ENCODE measurements at regions not wholly inside any gene's neighbourhood (a gene's known extent, or its start where the extent isn't known, plus 50 kb on each side); places are given as distances from the start of the nearest gene placed in this dataset.

DNA sequence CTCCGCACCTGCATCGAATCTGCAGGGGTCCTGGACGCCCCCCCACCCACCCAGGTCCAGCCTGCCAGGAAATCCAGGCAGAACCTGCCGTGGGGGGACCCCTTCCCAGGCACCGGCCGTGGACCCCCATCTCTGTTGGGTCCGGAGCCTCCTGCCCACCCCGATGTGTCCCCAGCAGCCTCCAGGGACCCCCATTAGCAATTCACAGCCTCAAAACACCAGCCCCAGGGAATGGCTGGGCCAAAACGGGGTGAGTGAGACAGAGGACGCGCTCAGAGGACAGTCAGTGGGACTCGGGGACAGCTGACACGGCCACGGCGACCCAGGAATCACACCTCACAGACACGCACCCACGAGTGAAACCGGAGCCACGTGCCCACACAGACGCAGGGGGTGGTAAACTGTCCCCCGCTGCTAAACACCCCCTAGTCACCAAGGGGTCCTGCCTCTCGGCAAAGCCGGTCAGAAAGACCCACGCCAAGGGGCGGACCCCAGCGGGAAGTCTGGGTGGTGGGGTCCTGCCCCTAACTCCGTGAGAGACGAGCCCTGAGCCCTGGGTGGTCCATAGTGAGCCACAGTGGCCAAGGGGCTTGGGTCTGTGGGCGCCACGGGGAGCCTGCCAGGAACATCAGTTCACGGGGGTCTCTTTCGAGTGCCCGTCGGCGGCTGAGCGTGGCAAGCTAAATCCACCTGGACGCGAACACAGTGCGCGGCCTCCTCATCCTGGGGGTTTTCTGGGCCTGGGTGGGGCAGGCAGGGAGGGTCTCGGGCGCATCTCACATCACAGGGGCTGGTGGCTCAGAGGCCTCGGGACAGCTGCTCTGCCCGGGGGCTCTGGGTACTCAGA is 126.5 kb upstream of the NKX1-1 start:
- no peaks in the 10 kb centered on the region for H3K9me3 ChIP-seq (replicated peaks in 1 of 3)
- no peak for TF ChIP-seq POLR2A (IDR thresholded peaks at IDR 0.05)
- TF ChIP-seq, protein P1, sequence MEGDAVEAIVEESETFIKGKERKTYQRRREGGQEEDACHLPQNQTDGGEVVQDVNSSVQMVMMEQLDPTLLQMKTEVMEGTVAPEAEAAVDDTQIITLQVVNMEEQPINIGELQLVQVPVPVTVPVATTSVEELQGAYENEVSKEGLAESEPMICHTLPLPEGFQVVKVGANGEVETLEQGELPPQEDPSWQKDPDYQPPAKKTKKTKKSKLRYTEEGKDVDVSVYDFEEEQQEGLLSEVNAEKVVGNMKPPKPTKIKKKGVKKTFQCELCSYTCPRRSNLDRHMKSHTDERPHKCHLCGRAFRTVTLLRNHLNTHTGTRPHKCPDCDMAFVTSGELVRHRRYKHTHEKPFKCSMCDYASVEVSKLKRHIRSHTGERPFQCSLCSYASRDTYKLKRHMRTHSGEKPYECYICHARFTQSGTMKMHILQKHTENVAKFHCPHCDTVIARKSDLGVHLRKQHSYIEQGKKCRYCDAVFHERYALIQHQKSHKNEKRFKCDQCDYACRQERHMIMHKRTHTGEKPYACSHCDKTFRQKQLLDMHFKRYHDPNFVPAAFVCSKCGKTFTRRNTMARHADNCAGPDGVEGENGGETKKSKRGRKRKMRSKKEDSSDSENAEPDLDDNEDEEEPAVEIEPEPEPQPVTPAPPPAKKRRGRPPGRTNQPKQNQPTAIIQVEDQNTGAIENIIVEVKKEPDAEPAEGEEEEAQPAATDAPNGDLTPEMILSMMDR (IDR thresholded peaks at IDR 0.05) = no peak
- H3K27ac ChIP-seq = no peak overlapping the region
- no peak overlapping the region for H3K4me3 ChIP-seq
- WGBS, 4 donors = 73 to 84% (median 81%) methylated on average over 16 to 44 of the region's 44 CpGs
- no peak for DNase-seq
- peaks cover 34% of the 10 kb centered on the region for H3K27me3 ChIP-seq
- H3K4me1 ChIP-seq (replicated peaks in 1 of 2) = no peaks in the 10 kb centered on the region
- intact Hi-C loops (cut with DNase I) = no loop called here
- no peaks in the 10 kb centered on the region for H3K36me3 ChIP-seq (replicated peaks in 1 of 2)

DNA sequence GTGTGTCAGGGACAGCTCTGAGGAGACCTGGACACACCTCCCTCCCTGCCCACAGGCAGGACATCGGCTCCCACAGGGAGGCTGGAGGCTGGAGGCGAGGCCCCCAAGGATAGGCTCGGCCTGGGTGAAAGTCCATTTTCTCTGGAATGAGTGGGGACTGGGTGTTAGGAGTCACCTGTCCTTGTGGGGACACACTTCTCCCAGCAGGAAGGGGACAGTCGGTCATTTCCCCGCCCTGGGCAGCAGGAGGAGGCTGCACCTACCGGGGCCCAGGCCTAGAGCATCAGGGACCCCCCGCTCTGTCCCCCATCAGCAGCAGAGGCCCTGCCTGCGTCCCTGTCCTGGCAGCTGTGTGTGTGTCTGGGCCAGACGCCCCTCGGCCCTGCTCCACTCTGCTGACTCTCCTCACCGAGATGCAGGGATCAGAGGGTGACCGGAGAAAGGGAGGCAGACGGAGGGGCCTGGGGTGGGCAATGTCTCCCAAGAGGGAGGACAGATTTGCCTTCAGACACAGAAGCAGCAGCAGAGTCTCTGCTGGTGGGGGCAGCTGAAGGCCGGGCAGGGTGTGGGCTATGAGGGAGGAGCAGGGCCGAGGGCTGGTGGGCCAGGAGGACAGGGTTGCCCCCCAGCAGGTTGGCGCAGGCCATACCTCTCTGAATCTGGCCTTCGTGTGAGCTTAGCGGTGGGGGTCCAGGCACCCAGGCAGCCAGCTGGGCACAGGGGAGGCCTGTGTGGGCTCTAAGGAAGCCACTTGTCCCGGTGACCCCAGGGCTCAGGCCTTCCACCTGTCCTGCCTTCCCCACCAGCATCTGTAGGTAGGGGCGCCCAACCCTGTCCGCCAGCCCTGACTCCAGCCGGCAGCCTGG is 125.7 kb upstream of the NKX1-1 start:
- H3K9me3 ChIP-seq (replicated peaks in 1 of 3) = no peaks in the 10 kb centered on the region
- H3K4me3 ChIP-seq = no peak overlapping the region
- intact Hi-C loops (cut with DNase I) = no loop called here
- H3K4me1 ChIP-seq (replicated peaks in 1 of 2) = no peaks in the 10 kb centered on the region
- TF ChIP-seq POLR2A (IDR thresholded peaks at IDR 0.05) = no peak
- TF ChIP-seq, protein P1 (IDR thresholded peaks at IDR 0.05) = no peak
- H3K36me3 ChIP-seq (replicated peaks in 1 of 2) = no peaks in the 10 kb centered on the region
- WGBS, 4 donors = 84 to 89% (median 87%) methylated on average over 12 to 22 of the region's 22 CpGs
- peaks cover 31% of the 10 kb centered on the region for H3K27me3 ChIP-seq
- H3K27ac ChIP-seq = no peak overlapping the region
- DNase-seq = no peak

GRCh38 chr4:1530356-1530755 is 124.1 kb upstream of the NKX1-1 start:
- 73 to 86% (median 77%) methylated on average over 13 of the region's 13 CpGs for WGBS, 4 donors
- peaks cover 31% of the 10 kb centered on the region for H3K27me3 ChIP-seq
- no peak for DNase-seq

GRCh38 chr4:1524761-1525160 is 118.5 kb upstream of the NKX1-1 start:
- no peak for TF ChIP-seq POLR2A (IDR thresholded peaks at IDR 0.05)
- TF ChIP-seq, protein P1 (IDR thresholded peaks at IDR 0.05) = no peak
- peaks cover 10% of the 10 kb centered on the region for H3K27me3 ChIP-seq
- no peaks in the 10 kb centered on the region for H3K4me1 ChIP-seq (replicated peaks in 1 of 2)
- 85 to 94% (median 89%) methylated on average over 6 of the region's 6 CpGs for whole genome bisulfite sequencing, 4 donors
- no peaks in the 10 kb centered on the region for H3K9me3 ChIP-seq (replicated peaks in 1 of 3)
- no peak overlapping the region for H3K4me3 ChIP-seq
- no peak for DNase-seq
- intact Hi-C loops (cut with DNase I) = no loop called here
- H3K36me3 ChIP-seq (replicated peaks in 1 of 2) = no peaks in the 10 kb centered on the region
- no peak overlapping the region for H3K27ac ChIP-seq

More at GRCh38 chr4:1530356-1530755, 124.1 kb upstream of the NKX1-1 start:
- Histone ChIP-seq H3K27ac (no peak overlapping the region), H3K36me3 (replicated peaks in 1 of 2) (no peaks in the 10 kb centered on the region), H3K4me3 (no peak overlapping the region), H3K4me1 (replicated peaks in 1 of 2) (no peaks in the 10 kb centered on the region), H3K9me3 (replicated peaks in 1 of 3) (no peaks in the 10 kb centered on the region)
- intact Hi-C loops (cut with DNase I) = no loop called here
- TF ChIP-seq POLR2A (IDR thresholded peaks at IDR 0.05) = no peak
- TF ChIP-seq, protein P1 (IDR thresholded peaks at IDR 0.05) = no peak
